SK-N-SH (cell line): ENCODE measurements at regions not wholly inside any gene's neighbourhood (a gene's known extent, or its start where the extent isn't known, plus 50 kb on each side); places are given as distances from the start of the nearest gene placed in this dataset.

Experiments
- CTCF ChIA-PET: fragments of 300-600, 350-600 bp; formaldehyde crosslinking; extraction: SDS; loops from one replicate; lab custom pipeline; 2021; lab: Yijun Ruan, JAX
- POLR2A ChIA-PET: fragments of 350-600 bp; sonication (Branson Sonifier 250); formaldehyde crosslinking; extraction: SDS; loops from one replicate; lab custom pipeline; 2020; ENCODE audit warnings: antibody characterized with exemption, inconsistent platforms; lab: Yijun Ruan, JAX
- DNase-seq: peaks from one replicate; pipeline ENCODE4 v3.0.0; 2012
- H2AFZ ChIP-seq: fragments of 200-600 bp; sonication (generic); 2 replicates; pipeline ENCODE4 v1.8.1; 2016; ENCODE audit warnings: antibody characterized with exemption, mild to moderate bottlenecking, low read depth
- H3F3A ChIP-seq: fragments of 200-600 bp; sonication (generic); replicated peaks from 2 replicates; pipeline ENCODE3; 2016; ENCODE audit warnings: antibody characterized with exemption, mild to moderate bottlenecking; ENCODE audit not compliant: insufficient read depth
- H3K27ac ChIP-seq, 2 experiments: fragments of 200-500 bp in 1 of 2; fragments of 200-600 bp in 1 of 2; sonication (Bioruptor generic) in 1 of 2; sonication (generic), shearing (Covaris generic) in 1 of 2; 2 replicates each; pipeline versions ENCODE4 v1.5.1 to v1.6.1; 2014 to 2016; ENCODE audit warnings: low read depth in 2 of 2, inconsistent platforms in 1 of 2, low read length in 1 of 2, mild to moderate bottlenecking in 1 of 2, mixed read lengths in 1 of 2
- H3K27me3 ChIP-seq: fragments of 200-600 bp; sonication (generic), shearing (Covaris generic); 2 replicates; pipeline ENCODE4 v1.6.1; 2016; ENCODE audit warnings: mixed run types; ENCODE audit not compliant: insufficient read depth
- H3K36me3 ChIP-seq, 2 experiments: fragments of 200-500 bp in 1 of 2; fragments of 200-600 bp in 1 of 2; sonication (Bioruptor generic) in 1 of 2; sonication (generic) in 1 of 2; replicated peaks in 1 of 2; 2 replicates each; pipeline versions ENCODE3 to v1.5.1; 2014 to 2016; ENCODE audit warnings: low read length in 1 of 2, mild to moderate bottlenecking in 1 of 2; ENCODE audit not compliant: insufficient read depth in 2 of 2, control insufficient read depth in 1 of 2
- H3K4me1 ChIP-seq, 2 experiments: fragments of 200-500 bp in 1 of 2; fragments of 200-600 bp in 1 of 2; sonication (Bioruptor generic) in 1 of 2; sonication (generic), shearing (Covaris generic) in 1 of 2; 2 replicates each; pipeline versions ENCODE4 v1.5.1 to v1.6.1; 2014 to 2016; ENCODE audit warnings: low read depth in 1 of 2, low read length in 1 of 2, mixed run types in 1 of 2; ENCODE audit not compliant: insufficient read depth in 2 of 2, control insufficient read depth in 1 of 2
- H3K4me2 ChIP-seq: fragments of 200-600 bp; sonication (generic), shearing (Covaris generic); 2 replicates; pipeline ENCODE4 v1.6.1; 2017; ENCODE audit warnings: mixed run types
- H3K4me3 ChIP-seq, 2 experiments: fragments of 200-500 bp in 1 of 2; fragments of 200-600 bp in 1 of 2; sonication (Bioruptor generic) in 1 of 2; sonication (generic), shearing (Covaris generic) in 1 of 2; 2 replicates each; pipeline versions ENCODE4 v1.5.1 to v1.8.1; 2014 to 2016; ENCODE audit warnings: low read depth in 2 of 2, inconsistent platforms in 1 of 2, low read length in 1 of 2, mild to moderate bottlenecking in 1 of 2, mixed read lengths in 1 of 2, moderate library complexity in 1 of 2
- H3K79me2 ChIP-seq: fragments of 200-600 bp; sonication (generic); 2 replicates; pipeline ENCODE4 v1.8.1; 2017; ENCODE audit warnings: mild to moderate bottlenecking; ENCODE audit not compliant: insufficient read depth
- H3K9ac ChIP-seq: fragments of 200-600 bp; sonication (generic); 2 replicates; pipeline ENCODE4 v1.6.1; 2017; ENCODE audit warnings: mixed run types
- H3K9me2 ChIP-seq: fragments of 200-600 bp; sonication (generic); 2 replicates; pipeline ENCODE4 v1.6.1; 2017; ENCODE audit warnings: mixed run types
- H3K9me3 ChIP-seq: fragments of 200-600 bp; sonication (generic); 2 replicates; pipeline ENCODE4 v1.6.1; 2017; ENCODE audit warnings: mixed run types, mild to moderate bottlenecking, moderate library complexity
- H4K20me1 ChIP-seq: fragments of 200-600 bp; sonication (generic); 2 replicates; pipeline ENCODE4 v1.6.1; 2017; ENCODE audit warnings: mild to moderate bottlenecking, mixed run types; ENCODE audit not compliant: insufficient read depth
- CHD2 ChIP-seq: fragments of 150-350 bp; IDR thresholded peaks from 2 replicates; pipeline ENCODE4 v1.6.1; 2018; ENCODE audit warnings: low read length; ENCODE audit not compliant: partially characterized antibody
- EP300 ChIP-seq, 2 experiments: IDR thresholded peaks; 2 replicates each; pipeline versions ENCODE4 v1.4.0 to v1.6.1; 2012; ENCODE audit warnings: borderline replicate concordance in 1 of 2, low read depth in 1 of 2, low read length in 1 of 2
- EZH2phosphoT487 ChIP-seq: fragments of 200-600 bp; sonication (generic); IDR thresholded peaks from 2 replicates; pipeline ENCODE4 v1.6.1; 2017; ENCODE audit warnings: low read depth, mixed run types, mild to moderate bottlenecking, antibody characterized with exemption, moderate library complexity, borderline replicate concordance
- FOSL2 ChIP-seq: IDR thresholded peaks from 2 replicates; pipeline ENCODE4 v1.4.0; 2012; ENCODE audit warnings: low read depth, mild to moderate bottlenecking, moderate library complexity, borderline replicate concordance
- FOXM1 ChIP-seq: IDR thresholded peaks from 2 replicates; pipeline ENCODE4 v1.4.0; 2012; ENCODE audit warnings: low read depth, mild to moderate bottlenecking
- GATA2 ChIP-seq: sonication (generic); formaldehyde crosslinking; IDR thresholded peaks from 2 replicates; pipeline ENCODE4 v1.5.0; 2020; ENCODE audit warnings: mild to moderate bottlenecking, missing genetic modification reagents
- JUND ChIP-seq: IDR thresholded peaks from 2 replicates; pipeline ENCODE4 v1.4.0; 2012
- MXI1 ChIP-seq: IDR thresholded peaks from 2 replicates; pipeline ENCODE4 v1.6.1; 2012; ENCODE audit warnings: mild to moderate bottlenecking, low read depth, low read length, improper control_type of control experiment
- NRF1 ChIP-seq: IDR thresholded peaks from 2 replicates; pipeline ENCODE4 v1.6.1; 2012; ENCODE audit warnings: low read depth, mild to moderate bottlenecking, low read length
- RAD21 ChIP-seq: IDR thresholded peaks from 2 replicates; pipeline ENCODE4 v1.6.1; 2012; ENCODE audit warnings: mild to moderate bottlenecking, low read length
- RCOR1 ChIP-seq: fragments of 150-350 bp; IDR thresholded peaks from 2 replicates; pipeline ENCODE4 v1.6.1; 2017; ENCODE audit warnings: antibody characterized with exemption, low read length
- RFX5 ChIP-seq: IDR thresholded peaks from 2 replicates; pipeline ENCODE4 v1.6.1; 2012; ENCODE audit warnings: mild to moderate bottlenecking, improper control_type of control experiment, low read length
- RXRA ChIP-seq: IDR thresholded peaks from 2 replicates; pipeline ENCODE4 v1.4.0; 2012; ENCODE audit warnings: low read depth, mild to moderate bottlenecking, borderline replicate concordance
- SIN3A ChIP-seq: IDR thresholded peaks from 2 replicates; pipeline ENCODE4 v1.6.1; 2012; ENCODE audit warnings: low read depth, mild to moderate bottlenecking, low read length, moderate library complexity, borderline replicate concordance
- TAF1 ChIP-seq: IDR thresholded peaks from 2 replicates; pipeline ENCODE4 v1.6.1; 2012; ENCODE audit warnings: low read depth, mild to moderate bottlenecking, low read length, moderate library complexity, borderline replicate concordance
- TCF12 ChIP-seq: IDR thresholded peaks from 2 replicates; pipeline ENCODE4 v1.4.0; 2012
- TEAD4 ChIP-seq: IDR thresholded peaks from 2 replicates; pipeline ENCODE4 v1.4.0; 2012; ENCODE audit warnings: mild to moderate bottlenecking, borderline replicate concordance; ENCODE audit not compliant: insufficient read depth
- YY1 ChIP-seq: IDR thresholded peaks from 2 replicates; pipeline ENCODE4 v1.4.0; 2012; ENCODE audit warnings: low read depth, mild to moderate bottlenecking
- WGBS: methylation state at CpG from one replicate; pipeline ENCODE4 v1.1.6; 2017; ENCODE audit warnings: low lambda C conversion rate; 5-methylcytosine and 5-hydroxymethylcytosine counted together
- TF ChIP-seq, protein P1 (sequence below): IDR thresholded peaks from 2 replicates; pipeline ENCODE4 v1.6.1; 2012; ENCODE audit warnings: mild to moderate bottlenecking, low read depth, low read length, moderate library complexity
- TF ChIP-seq, protein P2 (sequence below): IDR thresholded peaks from 2 replicates; pipeline ENCODE4 v1.4.0; 2012; ENCODE audit warnings: low read depth
- TF ChIP-seq, protein P3 (sequence below): IDR thresholded peaks from 2 replicates; pipeline ENCODE4 v1.4.0; 2012; ENCODE audit warnings: low read depth, borderline replicate concordance
- TF ChIP-seq, protein P4 (sequence below): fragments of 150-350 bp; IDR thresholded peaks from 2 replicates; pipeline ENCODE4 v1.6.1; 2017; ENCODE audit warnings: antibody characterized with exemption, low read length, low read depth, borderline replicate concordance

DNA sequence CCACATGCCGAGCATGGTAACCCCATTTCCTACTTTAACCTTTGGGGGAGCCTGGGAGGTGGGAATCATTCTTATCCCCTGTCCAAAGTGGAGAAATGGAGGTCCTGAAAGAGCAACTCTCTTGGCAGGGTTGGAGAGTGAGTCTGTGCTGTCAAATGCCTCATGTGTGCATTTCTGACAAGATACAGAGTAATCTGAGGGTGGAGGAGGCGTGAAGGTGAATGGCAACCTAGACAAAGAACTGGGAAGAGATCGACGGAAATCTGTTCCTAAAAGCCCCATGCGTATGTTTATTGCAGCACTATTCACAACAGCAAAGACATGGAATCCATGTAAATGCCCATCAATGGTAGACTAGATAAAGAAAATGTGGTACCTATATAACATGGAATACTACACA, 63.8 kb upstream of the USP29 start:
- WGBS: 50% methylated on average over 5 of the region's 5 CpGs
- H3F3A ChIP-seq: no peaks in the 10 kb centered on the region
- no peaks in the 10 kb centered on the region for H3K36me3 ChIP-seq
- no peaks in the 10 kb centered on the region for H3K79me2 ChIP-seq
- no peaks in the 10 kb centered on the region for H4K20me1 ChIP-seq
- no peak overlapping the region for H3K4me2 ChIP-seq
- H3K4me1 ChIP-seq: no peaks in the 10 kb centered on the region
- no peak overlapping the region for H2AFZ ChIP-seq
- no peak for TF ChIP-seq RCOR1
- TF ChIP-seq RAD21: no peak
- no peak for TF ChIP-seq YY1
- TF ChIP-seq, protein P1, sequence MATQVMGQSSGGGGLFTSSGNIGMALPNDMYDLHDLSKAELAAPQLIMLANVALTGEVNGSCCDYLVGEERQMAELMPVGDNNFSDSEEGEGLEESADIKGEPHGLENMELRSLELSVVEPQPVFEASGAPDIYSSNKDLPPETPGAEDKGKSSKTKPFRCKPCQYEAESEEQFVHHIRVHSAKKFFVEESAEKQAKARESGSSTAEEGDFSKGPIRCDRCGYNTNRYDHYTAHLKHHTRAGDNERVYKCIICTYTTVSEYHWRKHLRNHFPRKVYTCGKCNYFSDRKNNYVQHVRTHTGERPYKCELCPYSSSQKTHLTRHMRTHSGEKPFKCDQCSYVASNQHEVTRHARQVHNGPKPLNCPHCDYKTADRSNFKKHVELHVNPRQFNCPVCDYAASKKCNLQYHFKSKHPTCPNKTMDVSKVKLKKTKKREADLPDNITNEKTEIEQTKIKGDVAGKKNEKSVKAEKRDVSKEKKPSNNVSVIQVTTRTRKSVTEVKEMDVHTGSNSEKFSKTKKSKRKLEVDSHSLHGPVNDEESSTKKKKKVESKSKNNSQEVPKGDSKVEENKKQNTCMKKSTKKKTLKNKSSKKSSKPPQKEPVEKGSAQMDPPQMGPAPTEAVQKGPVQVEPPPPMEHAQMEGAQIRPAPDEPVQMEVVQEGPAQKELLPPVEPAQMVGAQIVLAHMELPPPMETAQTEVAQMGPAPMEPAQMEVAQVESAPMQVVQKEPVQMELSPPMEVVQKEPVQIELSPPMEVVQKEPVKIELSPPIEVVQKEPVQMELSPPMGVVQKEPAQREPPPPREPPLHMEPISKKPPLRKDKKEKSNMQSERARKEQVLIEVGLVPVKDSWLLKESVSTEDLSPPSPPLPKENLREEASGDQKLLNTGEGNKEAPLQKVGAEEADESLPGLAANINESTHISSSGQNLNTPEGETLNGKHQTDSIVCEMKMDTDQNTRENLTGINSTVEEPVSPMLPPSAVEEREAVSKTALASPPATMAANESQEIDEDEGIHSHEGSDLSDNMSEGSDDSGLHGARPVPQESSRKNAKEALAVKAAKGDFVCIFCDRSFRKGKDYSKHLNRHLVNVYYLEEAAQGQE: no peak
- TF ChIP-seq, protein P2, sequence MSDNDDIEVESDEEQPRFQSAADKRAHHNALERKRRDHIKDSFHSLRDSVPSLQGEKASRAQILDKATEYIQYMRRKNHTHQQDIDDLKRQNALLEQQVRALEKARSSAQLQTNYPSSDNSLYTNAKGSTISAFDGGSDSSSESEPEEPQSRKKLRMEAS: no peak
- TF ChIP-seq EP300 (IDR thresholded peaks at IDR 0.05; ENCODE audit: borderline replicate concordance in 1 of 2, low read depth in 1 of 2, low read length in 1 of 2): no peak
- no peak for TF ChIP-seq MXI1
- TF ChIP-seq RFX5: no peak
- TF ChIP-seq CHD2: no peak
- no peak for TF ChIP-seq JUND
- TF ChIP-seq TAF1: no peak
- TF ChIP-seq, protein P3, sequence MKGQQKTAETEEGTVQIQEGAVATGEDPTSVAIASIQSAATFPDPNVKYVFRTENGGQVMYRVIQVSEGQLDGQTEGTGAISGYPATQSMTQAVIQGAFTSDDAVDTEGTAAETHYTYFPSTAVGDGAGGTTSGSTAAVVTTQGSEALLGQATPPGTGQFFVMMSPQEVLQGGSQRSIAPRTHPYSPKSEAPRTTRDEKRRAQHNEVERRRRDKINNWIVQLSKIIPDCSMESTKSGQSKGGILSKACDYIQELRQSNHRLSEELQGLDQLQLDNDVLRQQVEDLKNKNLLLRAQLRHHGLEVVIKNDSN: no peak
- no peak overlapping the region for H3K9ac ChIP-seq
- no peak overlapping the region for H3K4me3 ChIP-seq
- no peak overlapping the region for H3K27ac ChIP-seq
- H3K9me3 ChIP-seq: no peaks in the 10 kb centered on the region
- no peak for DNase-seq
- CTCF ChIA-PET: interaction anchor here (2.2 kb wide), 1 partner anchor 13 kb away, joined by 6 read pairs; no protein-coding TSS in a partner anchor
- POLR2A ChIA-PET: no interaction called here
- H3K9me2 ChIP-seq: no peaks in the 10 kb centered on the region
- H3K27me3 ChIP-seq: no peaks in the 10 kb centered on the region

DNA sequence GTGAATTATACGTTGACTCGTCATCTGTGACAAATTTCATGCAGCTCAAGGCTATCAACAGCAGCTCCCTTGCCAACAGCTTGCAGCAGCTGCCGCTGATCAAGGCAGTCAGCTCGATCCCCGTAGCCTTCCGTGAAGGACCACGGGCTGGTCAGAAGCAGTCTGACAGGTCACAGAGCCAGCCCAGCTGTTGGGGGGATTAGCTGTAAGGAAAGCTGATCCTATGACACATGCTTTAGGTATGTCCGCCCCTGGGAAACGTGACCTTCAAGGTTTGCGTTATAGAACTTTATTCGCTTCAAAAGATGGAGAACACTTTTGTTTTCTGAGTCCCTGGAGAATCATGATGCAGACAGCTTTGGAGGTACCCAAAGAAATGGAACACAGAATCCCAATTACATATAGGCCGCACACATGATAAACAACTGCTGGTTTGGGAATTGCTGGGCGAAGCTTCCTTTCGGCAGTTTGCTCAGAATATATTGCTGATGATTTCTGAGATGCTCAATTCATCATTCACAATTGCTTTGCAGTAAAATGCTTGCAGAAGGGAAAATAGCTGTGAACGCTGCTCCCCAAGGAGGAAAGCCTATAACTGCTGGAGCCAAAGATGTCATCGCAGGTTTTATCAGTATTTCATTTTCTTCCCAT, 62.6 kb upstream of the USP29 start:
- CTCF ChIA-PET: interaction anchor here (1.4 kb wide), 1 partner anchor 48 kb away, joined by 4 read pairs; no protein-coding TSS in a partner anchor
- no peak for DNase-seq
- no peak overlapping the region for H2AFZ ChIP-seq
- TF ChIP-seq FOXM1 (no peak), TAF1 (no peak), NRF1 (no peak), GATA2 (CRISPR knock-in tag) (no peak), FOSL2 (no peak), RXRA (no peak), TCF12 (no peak), TEAD4 (no peak), CHD2 (no peak), RFX5 (no peak), YY1 (no peak), EP300 (IDR thresholded peaks at IDR 0.05; ENCODE audit: borderline replicate concordance in 1 of 2, low read depth in 1 of 2, low read length in 1 of 2) (no peak), SIN3A (no peak), EZH2phosphoT487 (no peak)
- TF ChIP-seq, protein P4, sequence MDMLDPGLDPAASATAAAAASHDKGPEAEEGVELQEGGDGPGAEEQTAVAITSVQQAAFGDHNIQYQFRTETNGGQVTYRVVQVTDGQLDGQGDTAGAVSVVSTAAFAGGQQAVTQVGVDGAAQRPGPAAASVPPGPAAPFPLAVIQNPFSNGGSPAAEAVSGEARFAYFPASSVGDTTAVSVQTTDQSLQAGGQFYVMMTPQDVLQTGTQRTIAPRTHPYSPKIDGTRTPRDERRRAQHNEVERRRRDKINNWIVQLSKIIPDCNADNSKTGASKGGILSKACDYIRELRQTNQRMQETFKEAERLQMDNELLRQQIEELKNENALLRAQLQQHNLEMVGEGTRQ: no peak
- TF ChIP-seq, protein P3: no peak

More for the DNA sequence above, 62.6 kb upstream of the USP29 start:
- H3K4me3 ChIP-seq: no peak overlapping the region
- H3K9me2 ChIP-seq: no peaks in the 10 kb centered on the region
- H3K4me2 ChIP-seq: no peak overlapping the region
- no peaks in the 10 kb centered on the region for H3K9me3 ChIP-seq
- no peaks in the 10 kb centered on the region for H3K79me2 ChIP-seq
- H3K4me1 ChIP-seq: no peaks in the 10 kb centered on the region
- no peak overlapping the region for H3K9ac ChIP-seq
- H4K20me1 ChIP-seq: no peaks in the 10 kb centered on the region
- POLR2A ChIA-PET: no interaction called here
- 22% methylated on average over 14 of the region's 16 CpGs for WGBS
- no peaks in the 10 kb centered on the region for H3F3A ChIP-seq
- H3K27ac ChIP-seq: no peak overlapping the region
- H3K27me3 ChIP-seq: no peaks in the 10 kb centered on the region
- H3K36me3 ChIP-seq: no peaks in the 10 kb centered on the region
